HG03159 (cell line): ENCODE measurements at regions not wholly inside any gene's neighbourhood (a gene's known extent, or its start where the extent isn't known, plus 50 kb on each side); places are given as distances from the start of the nearest gene placed in this dataset.

Source experiments
- ATAC-seq: cut with Tn5 transposase; IDR thresholded peaks from one replicate; pipeline ENCODE4 v1.9.1; 2021; ENCODE audit warnings: mild to moderate bottlenecking, moderate library complexity; ENCODE audit not compliant: unreplicated experiment

- ATAC-seq: no peak
These were observed 59.4 kb upstream of the UCN3 start for GRCh38 chr10:5305374-5305773.

- ATAC-seq: no peak
These were observed 53.9 kb upstream of the UCN3 start for GRCh38 chr10:5310914-5311313.

GRCh38 chr10:5311617-5312016 lies 53.1 kb upstream of the UCN3 start:
- no peak for ATAC-seq

DNA sequence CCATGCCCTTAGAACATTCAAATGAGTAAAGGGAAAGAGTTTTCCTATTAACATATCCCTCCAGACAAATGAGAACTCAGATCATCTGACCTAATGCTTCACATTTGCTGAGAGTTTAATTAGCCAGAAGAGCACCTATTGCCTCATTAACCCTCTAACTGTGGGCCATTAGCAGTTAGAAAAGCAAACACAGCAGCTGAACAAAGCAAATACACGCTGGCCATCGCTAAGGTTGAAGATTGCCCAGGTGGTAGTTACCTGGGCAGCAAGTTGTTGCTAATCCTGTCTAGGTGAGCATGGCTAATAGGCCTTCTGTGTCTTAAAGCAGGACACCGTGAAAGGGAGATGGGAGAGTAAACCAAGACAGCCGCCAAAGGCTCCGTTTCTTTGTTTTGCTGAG lies 49.9 kb upstream of the UCN3 start:
- no peak for ATAC-seq
